Right lobe of liver (tissue), 4 donors: ENCODE measurements at regions not wholly inside any gene's neighbourhood (a gene's known extent, or its start where the extent isn't known, plus 50 kb on each side); places are given as distances from the start of the nearest gene placed in this dataset.

ENCODE experiments used
- POLR2A ChIP-seq: fragments of 450-650 bp; IDR thresholded peaks from one replicate; pipeline ENCODE4 v1.6.1; 2017; ENCODE audit warnings: antibody characterized with exemption, mild to moderate bottlenecking
- TF ChIP-seq, protein P1 (sequence below), 4 donors: fragments of 200-600 bp in 3 of 4; fragments of 450-650 bp in 1 of 4; IDR thresholded peaks; one replicate each; pipeline versions ENCODE4 v1.5.1 to v1.8.0; 2016 to 2022; ENCODE audit warnings: antibody characterized with exemption in 4 of 4, mild to moderate bottlenecking in 2 of 4
- donor health status: DM: no; HTN: no; CAD: no.
- donor health status: DM: no; HTN: no; CAD: no.
- donor health status: DM: no; HTN: yes; CAD: no.

DNA sequence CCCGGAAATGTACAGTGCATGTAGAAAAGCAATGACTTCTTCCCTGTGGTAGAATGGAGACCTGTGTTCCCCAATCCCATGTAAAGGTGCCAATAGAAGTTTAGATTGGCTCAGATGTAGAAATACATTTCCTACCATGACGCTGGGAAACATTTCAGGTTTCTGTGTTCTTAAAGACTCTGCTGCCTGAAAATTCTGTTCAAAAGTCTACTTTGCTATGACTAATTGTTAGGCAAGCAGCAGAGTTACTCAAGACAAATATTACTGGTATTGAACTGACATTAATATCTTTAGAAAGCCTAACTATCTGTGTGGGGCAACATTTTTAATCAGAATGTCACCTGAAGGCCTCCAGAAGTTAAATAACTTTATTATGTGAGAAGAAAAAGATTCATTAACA, 75.5 kb upstream of the ELL2 start:
- TF ChIP-seq, protein P1, sequence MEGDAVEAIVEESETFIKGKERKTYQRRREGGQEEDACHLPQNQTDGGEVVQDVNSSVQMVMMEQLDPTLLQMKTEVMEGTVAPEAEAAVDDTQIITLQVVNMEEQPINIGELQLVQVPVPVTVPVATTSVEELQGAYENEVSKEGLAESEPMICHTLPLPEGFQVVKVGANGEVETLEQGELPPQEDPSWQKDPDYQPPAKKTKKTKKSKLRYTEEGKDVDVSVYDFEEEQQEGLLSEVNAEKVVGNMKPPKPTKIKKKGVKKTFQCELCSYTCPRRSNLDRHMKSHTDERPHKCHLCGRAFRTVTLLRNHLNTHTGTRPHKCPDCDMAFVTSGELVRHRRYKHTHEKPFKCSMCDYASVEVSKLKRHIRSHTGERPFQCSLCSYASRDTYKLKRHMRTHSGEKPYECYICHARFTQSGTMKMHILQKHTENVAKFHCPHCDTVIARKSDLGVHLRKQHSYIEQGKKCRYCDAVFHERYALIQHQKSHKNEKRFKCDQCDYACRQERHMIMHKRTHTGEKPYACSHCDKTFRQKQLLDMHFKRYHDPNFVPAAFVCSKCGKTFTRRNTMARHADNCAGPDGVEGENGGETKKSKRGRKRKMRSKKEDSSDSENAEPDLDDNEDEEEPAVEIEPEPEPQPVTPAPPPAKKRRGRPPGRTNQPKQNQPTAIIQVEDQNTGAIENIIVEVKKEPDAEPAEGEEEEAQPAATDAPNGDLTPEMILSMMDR (IDR thresholded peaks at IDR 0.05) = no peak
- TF ChIP-seq POLR2A = no peak
